LHCN-M2 (cell line): ENCODE measurements at regions not wholly inside any gene's neighbourhood (a gene's known extent, or its start where the extent isn't known, plus 50 kb on each side); places are given as distances from the start of the nearest gene placed in this dataset.

Source experiments
- DNase-seq: peaks from one replicate; pipeline ENCODE4 v3.0.0-alpha.2; 2012; ENCODE audit warnings: low read depth

GRCh38 chr2:164306872-164307271 lies 314.4 kb downstream of the GRB14 start:
- no peak for DNase-seq

DNA sequence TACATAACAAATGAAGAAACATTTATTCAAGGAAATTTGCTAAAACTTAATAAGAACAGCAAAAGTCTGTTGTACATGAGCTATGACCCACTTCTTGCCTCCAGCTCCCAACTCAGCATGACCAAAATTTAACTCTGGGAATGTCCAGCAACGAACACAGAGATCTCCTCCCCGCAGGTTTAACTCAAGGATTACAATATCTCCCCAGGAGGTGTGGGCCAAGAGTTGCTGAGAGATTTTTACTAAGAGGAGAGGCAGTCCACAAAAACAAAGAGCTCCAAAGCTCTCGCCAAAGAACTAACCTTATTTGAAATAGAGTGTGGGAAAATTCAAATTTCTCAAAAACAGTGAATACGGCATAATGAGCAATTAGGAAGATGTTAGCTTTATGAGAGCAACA lies 318.5 kb downstream of the GRB14 start:
- DNase-seq, result no peak

DNA sequence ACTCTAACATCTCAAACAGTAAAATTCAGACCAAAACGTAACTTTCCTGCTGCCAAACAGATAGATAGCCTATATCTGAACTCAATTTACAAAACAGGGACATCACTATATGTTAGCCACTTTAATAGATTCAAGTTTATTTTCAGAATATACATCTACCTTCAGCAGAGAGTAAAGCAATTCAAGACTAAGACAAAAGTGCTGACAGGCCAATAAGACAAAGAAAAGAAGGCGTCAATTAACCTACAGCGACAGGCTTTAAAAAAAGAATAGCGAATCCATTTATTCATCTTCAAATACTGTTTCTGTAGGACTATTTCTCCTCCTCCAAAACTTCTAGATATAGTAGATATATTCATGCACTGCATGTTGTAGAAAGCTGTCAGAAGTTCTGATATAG lies 333.0 kb downstream of the GRB14 start:
- no peak for DNase-seq

GRCh38 chr2:164287056-164287455 lies 334.2 kb downstream of the GRB14 start:
- no peak for DNase-seq

GRCh38 chr2:164285576-164285975 lies 335.7 kb downstream of the GRB14 start:
- no peak for DNase-seq

DNA sequence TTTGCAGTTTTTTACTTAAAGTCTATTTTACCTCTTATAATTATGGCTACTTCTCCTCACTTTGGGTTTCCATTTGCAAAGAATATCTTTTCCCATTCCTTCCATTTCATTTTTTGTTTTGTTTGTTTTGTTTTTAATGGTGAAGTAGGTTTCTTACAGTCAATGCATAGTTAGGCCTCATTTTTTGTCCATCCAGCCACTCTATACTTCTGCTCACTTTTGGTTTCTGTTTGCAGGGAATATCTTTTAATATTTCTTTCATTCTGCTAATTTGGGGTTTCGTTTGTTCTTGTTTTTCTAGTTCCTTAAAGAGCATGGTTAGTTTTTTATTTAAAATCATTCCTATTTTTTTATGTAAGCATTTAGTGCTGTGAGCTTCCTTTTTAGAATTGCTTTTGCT lies 339.4 kb downstream of the GRB14 start:
- no peak for DNase-seq

- peak; percentile 22 for DNase-seq
Observed at GRCh38 chr2:164275659-164276058, 345.6 kb downstream of the GRB14 start.

DNA sequence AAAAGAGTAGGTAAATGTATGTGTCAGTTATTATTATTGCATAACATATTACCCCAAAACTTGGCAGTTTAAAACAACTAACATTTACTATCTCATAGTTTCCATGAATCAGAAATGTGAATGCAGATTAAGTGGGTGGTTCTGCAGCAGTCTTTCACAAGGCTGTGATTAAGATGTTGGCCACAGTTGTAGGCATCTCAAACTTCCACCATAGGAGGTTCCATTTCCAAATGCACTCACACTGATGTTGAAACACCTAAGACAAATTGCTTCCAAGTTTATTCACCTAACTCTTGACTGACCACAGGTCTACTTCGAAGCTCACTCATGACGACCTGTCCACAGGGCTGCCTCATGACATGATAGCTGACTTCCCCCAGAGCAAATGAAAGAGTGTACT lies 360.8 kb downstream of the GRB14 start:
- no peak for DNase-seq

GRCh38 chr2:164257742-164258141 lies 363.5 kb downstream of the GRB14 start:
- DNase-seq, result peak; percentile 40

DNA sequence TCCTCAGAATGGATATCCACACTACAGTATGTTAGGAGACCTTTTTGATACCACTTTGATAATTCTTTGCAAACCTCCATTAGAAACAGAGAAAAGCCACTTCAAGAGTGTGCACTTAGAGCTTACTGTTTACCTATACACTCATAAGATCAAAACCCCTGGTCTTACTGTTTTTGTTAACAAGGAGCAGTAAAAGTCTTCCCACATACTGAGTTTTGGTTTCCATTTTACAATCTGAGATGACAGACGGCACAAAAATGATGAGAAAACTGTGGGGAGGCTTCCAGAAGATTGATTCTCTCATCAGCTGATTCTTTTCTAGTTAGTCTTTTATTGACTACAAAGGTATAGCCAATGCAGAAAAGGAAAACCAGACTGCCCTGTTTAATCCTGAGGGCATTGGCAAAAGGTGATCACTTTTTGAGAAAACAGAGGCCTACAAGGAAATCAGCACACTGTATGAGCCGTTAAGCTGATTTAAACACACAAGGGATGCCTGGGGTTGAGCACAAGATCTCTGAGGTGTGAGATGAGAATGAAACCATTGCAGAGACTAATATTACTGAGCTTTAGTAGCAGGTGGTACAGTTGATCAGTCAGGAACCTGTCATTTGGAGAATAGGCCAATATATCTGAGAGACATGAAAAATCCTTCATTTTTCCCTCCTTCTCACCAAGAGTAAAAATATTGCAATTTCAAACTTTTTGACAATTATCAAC lies 368.6 kb downstream of the GRB14 start:
- no peak for DNase-seq

GRCh38 chr2:164243315-164243714 lies 378.0 kb downstream of the GRB14 start:
- DNase-seq, result no peak

GRCh38 chr2:164242409-164242808 lies 378.9 kb downstream of the GRB14 start:
- peak; percentile 4 for DNase-seq

- no peak for DNase-seq
Observed at GRCh38 chr2:164234074-164234473, 387.2 kb downstream of the GRB14 start.

DNA sequence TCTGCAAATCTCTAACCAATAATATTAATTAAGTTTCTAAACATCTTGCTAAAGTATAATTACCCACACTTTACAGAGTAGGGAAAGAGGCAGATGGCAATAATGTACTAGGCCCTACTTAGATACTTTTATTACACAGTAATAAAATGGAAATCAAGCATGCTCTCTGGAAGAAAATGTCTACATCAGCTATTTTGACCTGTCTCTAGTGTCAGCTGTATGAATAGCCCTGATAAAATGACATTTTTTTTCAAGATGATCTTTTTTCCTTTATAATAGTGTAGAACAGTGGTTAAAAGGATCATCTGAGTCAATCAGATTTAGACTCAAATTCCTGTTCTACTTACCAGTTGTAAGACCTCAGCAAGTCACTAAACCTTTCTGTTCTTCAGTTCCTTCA lies 397.3 kb downstream of the GRB14 start:
- no peak for DNase-seq

GRCh38 chr2:164221473-164221872 lies 399.8 kb downstream of the GRB14 start:
- DNase-seq, result no peak

- DNase-seq, result no peak
Observed at GRCh38 chr2:164220265-164220664, 401.0 kb downstream of the GRB14 start.

DNA sequence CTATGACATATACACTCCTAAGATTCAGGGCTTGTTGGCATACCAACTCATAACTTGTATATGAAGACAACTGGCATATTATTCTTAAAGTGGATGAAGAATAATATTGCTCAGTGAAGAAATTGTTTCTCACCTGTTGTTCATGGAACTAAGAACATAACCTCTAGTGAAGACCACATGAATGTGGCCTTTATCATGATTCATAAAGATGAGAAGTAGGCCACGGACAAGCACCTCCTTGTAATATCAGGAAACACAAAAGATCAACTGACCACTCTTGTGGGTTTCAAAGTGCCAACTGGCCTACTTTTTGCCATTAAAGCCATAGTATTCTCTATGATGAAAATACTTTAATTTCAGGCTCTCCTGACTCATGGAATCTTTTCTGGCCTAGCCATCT lies 407.4 kb downstream of the GRB14 start:
- DNase-seq, result peak; percentile 91

DNA sequence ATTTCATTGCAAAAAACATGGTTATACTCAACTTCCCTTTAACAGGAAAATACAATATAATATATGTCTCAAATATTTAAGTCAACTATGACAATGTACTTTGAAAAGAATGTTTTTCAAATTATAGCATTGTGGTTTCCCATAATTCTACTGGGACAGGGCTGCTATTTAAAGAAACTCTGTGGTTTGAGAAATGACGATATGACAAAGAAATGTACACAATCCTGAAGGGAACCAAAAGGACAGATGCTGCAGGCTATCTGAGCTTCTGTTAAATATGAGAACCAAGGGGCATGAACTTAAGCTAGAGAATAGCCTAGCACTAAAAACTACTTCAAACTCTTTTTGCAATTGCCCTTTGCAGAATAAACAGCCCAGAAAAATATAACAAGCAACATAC lies 415.9 kb downstream of the GRB14 start:
- peak; percentile 88 for DNase-seq

DNA sequence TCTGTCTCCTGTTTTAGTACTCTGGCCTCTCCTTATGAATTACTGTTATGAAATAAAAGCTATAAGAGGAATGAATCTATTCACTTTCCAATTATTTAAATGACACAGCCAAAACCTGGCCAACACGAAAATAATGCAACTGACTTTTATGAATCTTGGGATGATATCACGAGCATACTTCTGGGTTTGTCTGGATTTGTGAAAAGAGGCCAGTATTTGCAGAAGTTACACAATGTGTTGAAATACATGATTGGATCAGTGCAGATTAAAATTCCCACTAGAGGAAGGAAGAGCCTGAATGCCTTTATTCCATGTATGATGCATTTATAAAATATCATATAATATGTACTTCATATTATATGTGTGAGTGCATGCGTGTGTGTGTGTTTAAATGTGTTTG lies 418.2 kb downstream of the GRB14 start:
- DNase-seq, result no peak

DNA sequence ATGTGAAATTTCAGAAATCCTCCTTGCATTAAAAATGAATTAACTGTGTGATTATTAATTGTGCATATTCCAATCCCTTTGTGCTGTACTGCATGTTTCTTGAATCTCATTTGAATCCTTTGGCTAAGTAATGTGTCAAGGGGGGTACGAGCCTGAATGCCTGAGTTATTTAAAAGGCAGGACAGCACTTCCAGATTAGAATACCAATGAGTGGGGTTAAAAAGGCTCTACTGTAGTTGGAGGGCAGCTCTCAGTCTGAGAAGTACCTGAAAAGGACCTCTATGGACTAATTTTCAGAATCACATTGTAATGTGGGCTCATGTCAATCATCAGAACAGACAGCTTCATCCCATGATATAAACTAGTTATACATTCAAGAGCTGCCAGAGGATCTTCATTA lies 423.0 kb downstream of the GRB14 start:
- DNase-seq, result no peak

DNA sequence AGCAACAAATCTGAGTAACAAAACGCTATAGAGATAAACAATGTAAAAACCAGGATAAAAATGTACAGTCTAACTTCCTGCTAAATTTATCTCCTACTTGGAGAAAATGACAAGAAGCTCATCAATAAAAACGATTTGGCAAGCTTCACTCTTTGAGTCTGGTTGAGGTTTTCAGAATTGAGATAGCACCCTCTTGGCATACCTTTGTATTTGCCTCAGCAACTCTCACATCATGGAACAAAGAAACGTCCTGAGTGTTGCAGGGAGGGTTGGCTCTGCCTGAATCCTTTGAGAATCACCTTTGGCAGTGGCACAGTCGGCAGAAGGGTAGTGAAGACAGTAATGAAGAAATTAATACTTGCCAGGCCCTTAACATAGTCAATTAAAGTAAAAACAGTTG lies 430.6 kb downstream of the GRB14 start:
- no peak for DNase-seq

- DNase-seq, result no peak
Observed at GRCh38 chr2:164189851-164190250, 431.4 kb downstream of the GRB14 start.

DNA sequence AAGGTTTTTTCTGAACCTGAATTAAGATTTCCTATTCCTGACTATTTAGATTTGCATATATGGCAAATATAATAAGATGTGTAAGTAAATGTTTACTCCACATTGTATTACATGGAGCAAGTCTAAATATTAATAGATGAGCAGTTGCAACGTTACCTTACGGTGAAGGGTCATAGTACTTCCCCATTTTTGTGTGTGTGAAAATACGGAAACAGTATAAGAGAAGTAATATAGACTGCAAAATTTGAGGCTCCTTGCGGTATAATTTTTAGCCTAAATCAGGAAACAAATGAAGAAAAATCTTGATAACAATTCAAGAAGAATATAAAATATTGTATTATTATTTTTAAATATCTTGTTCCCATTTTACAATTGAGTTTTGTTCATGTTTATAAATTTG lies 434.2 kb downstream of the GRB14 start:
- no peak for DNase-seq

GRCh38 chr2:164186591-164186990 lies 434.7 kb downstream of the GRB14 start:
- DNase-seq, result no peak
